Psoas muscle (tissue), 7 donors: ENCODE measurements at regions not wholly inside any gene's neighbourhood (a gene's known extent, or its start where the extent isn't known, plus 50 kb on each side); places are given as distances from the start of the nearest gene placed in this dataset.

Experiments
- ATAC-seq, 4 donors: fragments of 200-7000 bp; cut with Tn5 transposase; one replicate each; pipeline ENCODE4 v1.9.1; 2020; ENCODE audit warnings: moderate library complexity in 3 of 4, mild to moderate bottlenecking in 2 of 4
- DNase-seq, 2 donors: peaks; one replicate each; pipeline ENCODE4 v3.0.0-alpha.2; 2020
- H3K27ac ChIP-seq: fragments of 200-600 bp; one replicate; pipeline ENCODE4 v1.8.0; 2022
- H3K27me3 ChIP-seq, 3 donors: fragments of 200-600 bp in 1 of 3; one replicate each; pipeline versions ENCODE4 v1.6.1 to v1.8.0; 2013 to 2022; ENCODE audit warnings: low read length in 2 of 3, mild to moderate bottlenecking in 2 of 3, moderate library complexity in 1 of 3; ENCODE audit not compliant: insufficient read depth in 3 of 3
- H3K36me3 ChIP-seq, 2 donors: fragments of 200-600 bp in 1 of 2; one replicate each; pipeline versions ENCODE4 v1.6.1 to v1.8.0; 2013 to 2022; ENCODE audit warnings: low read depth in 1 of 2, mild to moderate bottlenecking in 1 of 2, moderate library complexity in 1 of 2; ENCODE audit not compliant: insufficient read depth in 1 of 2
- H3K4me1 ChIP-seq: fragments of 200-600 bp; one replicate; pipeline ENCODE4 v1.8.0; 2022
- H3K4me3 ChIP-seq: fragments of 200-600 bp; one replicate; pipeline ENCODE4 v1.8.0; 2022; ENCODE audit warnings: mild to moderate bottlenecking
- H3K9me3 ChIP-seq: fragments of 200-600 bp; one replicate; pipeline ENCODE4 v1.8.0; 2022
- CTCF ChIP-seq: fragments of 200-600 bp; IDR thresholded peaks from one replicate; pipeline ENCODE4 v1.8.0; 2022; ENCODE audit warnings: antibody characterized with exemption
- WGBS, 3 donors: extraction: QIAGEN DNeasy Blood & Tissue Kit; methylation state at CpG; one replicate each; pipeline versions ENCODE4 v1.1.6 to v1.1.7; 2013; 5-methylcytosine and 5-hydroxymethylcytosine counted together
- intact Hi-C, 2 donors: fragments of 100-400 bp; cut with DNase I; formaldehyde crosslinking; loops; one replicate each; pipeline versions ENCODE4 v1.11.0 to v1.14.2; 2022
- donor health status: healthy with polysubstance abuse.
- donor health status: DM: no; HTN: no; CAD: no; lungs with moderate emphysema.
- donor health status: Bipolar disorder and iron deficiency.
- donor health status: healthy.
- donor health status: DM: yes; HTN: yes; CAD: no.
- donor health status: DM: no; HTN: no; CAD: no.
- donor health status: DM: yes; HTN: yes; CAD: no.

GRCh38 chr12:22986997-22987396 lies 362.0 kb downstream of the ETNK1 start:
- no peaks in the 10 kb centered on the region for H3K36me3 ChIP-seq
- DNase-seq = no peak
- no peak overlapping the region for H3K4me3 ChIP-seq
- TF ChIP-seq CTCF = no peak
- 79 to 82% (median 80%) methylated on average over 1 of the region's 1 CpG for WGBS, 3 donors
- no peak for ATAC-seq
- H3K27me3 ChIP-seq = no peaks in the 10 kb centered on the region
- intact Hi-C loops = no loop called here
- H3K4me1 ChIP-seq = no peaks in the 10 kb centered on the region
- no peaks in the 10 kb centered on the region for H3K9me3 ChIP-seq
- H3K27ac ChIP-seq = no peak overlapping the region

DNA sequence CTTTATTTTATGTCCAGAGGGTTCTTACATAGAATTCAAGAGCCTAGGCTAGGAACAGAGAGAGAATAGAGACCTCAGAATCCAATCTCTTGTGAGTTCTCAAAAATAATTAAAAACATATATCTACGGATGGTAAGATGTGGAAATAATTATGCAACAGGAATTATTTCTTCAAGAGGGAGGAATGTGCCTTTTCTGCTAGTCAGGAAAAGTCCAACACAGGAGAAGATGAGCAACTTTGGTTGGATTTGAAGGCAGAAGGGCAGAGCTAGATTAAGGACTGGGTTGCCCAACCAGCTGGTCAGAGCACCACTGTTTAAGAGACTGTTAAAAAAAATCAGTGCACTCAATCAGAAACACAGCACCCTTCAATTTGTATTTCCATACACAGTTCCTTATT lies 365.5 kb downstream of the ETNK1 start:
- Histone ChIP-seq H3K27me3 (no peaks in the 10 kb centered on the region), H3K9me3 (no peaks in the 10 kb centered on the region), H3K4me3 (no peak overlapping the region), H3K36me3 (no peaks in the 10 kb centered on the region), H3K4me1 (no peaks in the 10 kb centered on the region), H3K27ac (no peak overlapping the region)
- no peak for TF ChIP-seq CTCF
- intact Hi-C loops = no loop called here
- ATAC-seq (no peak), DNase-seq (no peak)
- WGBS, 3 donors = 66 to 78% (median 74%) methylated on average over 1 of the region's 1 CpG

DNA sequence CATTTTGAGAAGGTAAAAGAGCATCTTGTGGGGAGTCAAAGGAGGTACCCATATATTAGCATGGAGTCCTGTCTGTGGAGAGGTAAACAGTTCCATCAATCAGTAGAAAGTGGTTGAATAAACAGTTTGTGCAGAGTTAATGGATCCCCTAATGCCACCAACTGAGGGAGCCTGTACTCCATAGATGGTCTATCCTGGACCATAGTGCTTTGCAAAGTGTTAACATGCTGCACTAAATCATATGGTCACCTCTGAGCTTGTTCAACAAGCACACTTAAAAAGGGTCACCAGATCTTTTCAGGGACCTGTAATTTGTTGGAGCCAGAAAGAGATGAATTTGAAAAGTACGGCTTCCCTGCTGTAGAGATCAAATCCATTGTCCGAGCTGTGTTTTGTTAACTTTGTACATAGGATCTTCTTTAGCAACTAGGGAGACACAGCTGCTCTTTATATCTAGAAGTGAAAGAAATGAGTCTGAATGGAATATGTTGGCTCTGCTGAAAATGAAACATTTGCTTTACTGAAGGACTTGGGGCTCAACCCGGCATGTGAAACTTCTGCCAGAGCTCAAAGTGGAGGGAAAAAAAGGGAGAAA lies 366.4 kb downstream of the ETNK1 start:
- no peak overlapping the region for H3K27ac ChIP-seq
- intact Hi-C loops = no loop called here
- no peak for TF ChIP-seq CTCF
- H3K4me3 ChIP-seq = no peak overlapping the region
- H3K9me3 ChIP-seq = no peaks in the 10 kb centered on the region
- ATAC-seq (no peak), DNase-seq (no peak)
- no peaks in the 10 kb centered on the region for H3K36me3 ChIP-seq
- no peaks in the 10 kb centered on the region for H3K4me1 ChIP-seq
- no peaks in the 10 kb centered on the region for H3K27me3 ChIP-seq
- 71 to 77% (median 71%) methylated on average over 3 of the region's 3 CpGs for WGBS, 3 donors

GRCh38 chr12:22993609-22994315 lies 368.8 kb downstream of the ETNK1 start:
- Histone ChIP-seq H3K4me3 (no peak overlapping the region), H3K27me3 (no peaks in the 10 kb centered on the region), H3K36me3 (no peaks in the 10 kb centered on the region), H3K9me3 (no peaks in the 10 kb centered on the region), H3K27ac (no peak overlapping the region), H3K4me1 (no peaks in the 10 kb centered on the region)
- ATAC-seq (no peak), DNase-seq (no peak)
- 46 to 61% (median 56%) methylated on average over 4 of the region's 4 CpGs for WGBS, 3 donors
- intact Hi-C loops = no loop called here
- no peak for TF ChIP-seq CTCF

- Histone ChIP-seq H3K4me3 (no peak overlapping the region), H3K36me3 (no peaks in the 10 kb centered on the region), H3K9me3 (no peaks in the 10 kb centered on the region), H3K27me3 (no peaks in the 10 kb centered on the region), H3K27ac (no peak overlapping the region), H3K4me1 (no peaks in the 10 kb centered on the region)
- no peak for ATAC-seq
- TF ChIP-seq CTCF = no peak
- no peak for DNase-seq
- intact Hi-C loops = no loop called here
- 79 to 83% (median 80%) methylated on average over 3 of the region's 3 CpGs for WGBS, 3 donors
Observed at GRCh38 chr12:22994316-22994675, 369.3 kb downstream of the ETNK1 start.
